ENCODE measurements at regions not wholly inside any gene's neighbourhood (a gene's known extent, or its start where the extent isn't known, plus 50 kb on each side); places are given as distances from the start of the nearest gene placed in this dataset.

- TF ChIP-seq GTF2F1 (IDR thresholded peaks at IDR 0.05; ENCODE audit: borderline replicate concordance, low read depth, low read length) (no peak), EGR1 (IDR thresholded peaks at IDR 0.05; ENCODE audit: borderline replicate concordance, low read depth, low read length) (no peak), GABPA (IDR thresholded peaks at IDR 0.05; ENCODE audit: borderline replicate concordance, insufficient read depth, low read length) (no peak), BACH1 (IDR thresholded peaks at IDR 0.05; ENCODE audit: low read length) (no peak), SP1 (IDR thresholded peaks at IDR 0.05; ENCODE audit: low read depth, low read length) (no peak), TBP (IDR thresholded peaks at IDR 0.05; ENCODE audit: low read depth, low read length) (no peak), KDM4A (IDR thresholded peaks at IDR 0.05; ENCODE audit: low read depth, low read length, severe bottlenecking) (no peak), JUN (IDR thresholded peaks at IDR 0.05; ENCODE audit: low read depth, low read length) (no peak), SP4 (IDR thresholded peaks at IDR 0.05; ENCODE audit: low read length) (no peak), SUZ12 (IDR thresholded peaks at IDR 0.05; ENCODE audit: low read length) (no peak)
Measured at GRCh38 chr5:93998951-93999455, 257.6 kb upstream of the POU5F2 start (continued).

Measured in H1 (cell line).